NCI-H748 treated with DMSO at 0.1 percent for 48 hours (cell line): ENCODE measurements at regions not wholly inside any gene's neighbourhood (a gene's known extent, or its start where the extent isn't known, plus 50 kb on each side); places are given as distances from the start of the nearest gene placed in this dataset.
A peak's percentile ranks its signal among the peaks of the same experiment; 100 is the strongest.

Source experiments
- DNase-seq: peaks from one replicate; lab custom pipeline; 2025; lab: John Stamatoyannopoulos, UW

- peak; percentile 8 for DNase-seq
Measured at GRCh38 chr2:14909795-14910194, 277.3 kb downstream of the LRATD1 start.

- DNase-seq, result no peak
Measured at GRCh38 chr2:14910654-14911053, 278.1 kb downstream of the LRATD1 start.

GRCh38 chr2:14915983-14916382, 283.5 kb downstream of the LRATD1 start:
- no peak for DNase-seq

- no peak for DNase-seq
Measured at GRCh38 chr2:14923820-14924580, 291.5 kb downstream of the LRATD1 start.

- DNase-seq, result no peak
Measured at GRCh38 chr2:14925471-14925870, 293.0 kb downstream of the LRATD1 start.

- no peak for DNase-seq
Measured at GRCh38 chr2:14927021-14927564, 294.6 kb downstream of the LRATD1 start.

- DNase-seq, result no peak
Measured at GRCh38 chr2:14928056-14928455, 295.5 kb downstream of the LRATD1 start.

GRCh38 chr2:14930441-14930840, 297.9 kb downstream of the LRATD1 start:
- DNase-seq, result no peak

GRCh38 chr2:14932285-14932684, 299.8 kb downstream of the LRATD1 start:
- DNase-seq, result no peak

- no peak for DNase-seq
Measured at GRCh38 chr2:14933753-14934152, 301.2 kb downstream of the LRATD1 start.

- no peak for DNase-seq
Measured at GRCh38 chr2:14936426-14936825, 303.9 kb downstream of the LRATD1 start.

GRCh38 chr2:14937336-14937735, 304.8 kb downstream of the LRATD1 start:
- DNase-seq, result no peak

- DNase-seq, result no peak
Measured at GRCh38 chr2:14941151-14941631, 308.7 kb downstream of the LRATD1 start.

- no peak for DNase-seq
Measured at GRCh38 chr2:14942987-14943386, 310.5 kb downstream of the LRATD1 start.

GRCh38 chr2:14944562-14945346, 312.2 kb downstream of the LRATD1 start:
- peak; percentile 3 for DNase-seq

GRCh38 chr2:14951569-14952285, 319.2 kb downstream of the LRATD1 start:
- no peak for DNase-seq

GRCh38 chr2:14952400-14952963, 320.0 kb downstream of the LRATD1 start:
- no peak for DNase-seq

- DNase-seq, result no peak
Measured at GRCh38 chr2:14960686-14961324, 328.3 kb downstream of the LRATD1 start.

- DNase-seq, result no peak
Measured at GRCh38 chr2:14967729-14968128, 335.2 kb downstream of the LRATD1 start.

- no peak for DNase-seq
Measured at GRCh38 chr2:14975381-14975780, 342.9 kb downstream of the LRATD1 start.

- no peak for DNase-seq
Measured at GRCh38 chr2:14977021-14977420, 344.5 kb downstream of the LRATD1 start.
